Endothelial cell of umbilical vein (primary cell): ENCODE measurements at regions not wholly inside any gene's neighbourhood (a gene's known extent, or its start where the extent isn't known, plus 50 kb on each side); places are given as distances from the start of the nearest gene placed in this dataset.

Experiments used
- BruUV-seq: library from RNA; stranded (reverse); fragments of 400-500 nt; replicated peaks from 2 replicates; lab custom pipeline; 2021; lab: Mats Ljungman, UMichigan
- CTCF ChIA-PET: fragments of 300-600, 350-600 bp; sonication (Branson Sonifier 250); formaldehyde crosslinking; loops from one replicate; lab custom pipeline; 2021; ENCODE audit warnings: antibody characterized with exemption, inconsistent platforms; lab: Charles Lee
- POLR2A ChIA-PET: fragments of 300-600, 350-600 bp; sonication (Branson Sonifier 250); formaldehyde crosslinking; loops from one replicate; lab custom pipeline; 2021; ENCODE audit warnings: antibody characterized with exemption, inconsistent platforms; lab: Charles Lee
- DNase-seq: peaks from one replicate; pipeline ENCODE4 v3.0.0-alpha.2; 2011; ENCODE audit warnings: low read depth, low spot score
- FAIRE-seq: peaks from 2 replicates; lab custom pipeline; 2011; peaks lifted over from hg19 to GRCh38; lab: Jason Lieb, UNC
- H2AFZ ChIP-seq: 2 replicates; pipeline ENCODE4 v1.6.0; 2012; ENCODE audit warnings: low read depth, low read length, control low read depth, inconsistent platforms
- H3K27ac ChIP-seq: 2 replicates; pipeline ENCODE4 v1.5.1; 2011; ENCODE audit warnings: low read depth, mild to moderate bottlenecking, control low read depth, low read length, moderate library complexity; ENCODE audit not compliant: insufficient read depth
- H3K27me3 ChIP-seq, 2 experiments: 2 replicates each; pipeline versions ENCODE4 v1.6.0 to v1.6.1; 2011; ENCODE audit warnings: low read length in 2 of 2, mixed read lengths in 1 of 2; ENCODE audit not compliant: control insufficient read depth in 2 of 2, insufficient read depth in 2 of 2
- H3K36me3 ChIP-seq, 2 experiments: 2 replicates in 1 of 2; 3 replicates in 1 of 2; pipeline ENCODE4 v1.5.1; 2011; ENCODE audit warnings: low read length in 2 of 2, mild to moderate bottlenecking in 1 of 2, moderate library complexity in 1 of 2; ENCODE audit not compliant: control insufficient read depth in 2 of 2, insufficient read depth in 2 of 2; ENCODE audit errors: extremely low read depth in 1 of 2
- H3K4me1 ChIP-seq: 3 replicates; pipeline ENCODE4 v1.5.1; 2011; ENCODE audit warnings: mild to moderate bottlenecking, low read length; ENCODE audit not compliant: control insufficient read depth, insufficient read depth; ENCODE audit errors: extremely low read depth
- H3K4me2 ChIP-seq: 2 replicates; pipeline ENCODE4 v1.6.1; 2011; ENCODE audit warnings: low read length, control low read depth, mixed read lengths; ENCODE audit not compliant: insufficient read depth
- H3K4me3 ChIP-seq, 3 experiments: fragments of 200-600 bp in 1 of 3; sonication (generic), shearing (Covaris generic) in 1 of 3; replicated peaks in 1 of 3; 2 replicates each; pipeline ENCODE4 v1.5.1; 2011 to 2016; ENCODE audit warnings: control low read depth in 3 of 3, low read length in 3 of 3, mild to moderate bottlenecking in 2 of 3, inconsistent platforms in 1 of 3, low read depth in 1 of 3, moderate library complexity in 1 of 3; ENCODE audit not compliant: insufficient read depth in 1 of 3
- H3K79me2 ChIP-seq: 2 replicates; pipeline ENCODE4 v1.6.0; 2012; ENCODE audit warnings: low read length, inconsistent platforms; ENCODE audit not compliant: control insufficient read depth, insufficient read depth
- H3K9ac ChIP-seq: replicated peaks from 2 replicates; pipeline ENCODE3; 2011; ENCODE audit warnings: low read length, control low read depth; ENCODE audit not compliant: insufficient read depth; ENCODE audit errors: extremely low read depth
- H3K9me1 ChIP-seq: replicated peaks from 3 replicates; pipeline ENCODE4 v1.6.0; 2011; ENCODE audit warnings: mild to moderate bottlenecking, low read length; ENCODE audit not compliant: control insufficient read depth, insufficient read depth; ENCODE audit errors: extremely low read depth
- H3K9me3 ChIP-seq: replicated peaks from 2 replicates; pipeline ENCODE4 v1.5.1; 2012; ENCODE audit warnings: low read length, inconsistent platforms; ENCODE audit not compliant: control insufficient read depth, insufficient read depth
- H4K20me1 ChIP-seq: replicated peaks from 2 replicates; pipeline ENCODE3; 2011; ENCODE audit warnings: mild to moderate bottlenecking, low read length; ENCODE audit not compliant: control insufficient read depth, insufficient read depth; ENCODE audit errors: extremely low read depth
- EZH2 ChIP-seq: IDR thresholded peaks from 2 replicates; pipeline ENCODE4 v1.6.1; 2012; ENCODE audit warnings: borderline replicate concordance, low read depth, mild to moderate bottlenecking, moderate library complexity, low read length, inconsistent platforms; ENCODE audit not compliant: severe bottlenecking
- FOS ChIP-seq: IDR thresholded peaks from 2 replicates; pipeline ENCODE4 v1.6.1; 2011; ENCODE audit warnings: mild to moderate bottlenecking, low read length, moderate library complexity, borderline replicate concordance; ENCODE audit not compliant: insufficient read depth
- GATA2 ChIP-seq: IDR thresholded peaks from 2 replicates; pipeline ENCODE4 v1.7.0; 2011; ENCODE audit warnings: low read depth, mild to moderate bottlenecking, moderate library complexity, mixed read lengths, low read length; ENCODE audit not compliant: insufficient read length, insufficient read depth
- JUN ChIP-seq: IDR thresholded peaks from 2 replicates; pipeline ENCODE4 v1.6.1; 2011; ENCODE audit warnings: borderline replicate concordance, low read depth; ENCODE audit not compliant: insufficient read length, insufficient read depth
- MYC ChIP-seq: IDR thresholded peaks from one replicate; pipeline ENCODE4 v1.6.1; 2011; ENCODE audit warnings: mild to moderate bottlenecking, low read depth, low read length
- POLR2A ChIP-seq: IDR thresholded peaks from 2 replicates; pipeline ENCODE4 v1.6.1; 2012; ENCODE audit warnings: low read depth, mild to moderate bottlenecking, control low read depth, low read length
- POLR2AphosphoS5 ChIP-seq: IDR thresholded peaks from 2 replicates; pipeline ENCODE4 v1.6.1; 2012; ENCODE audit warnings: low read depth, mild to moderate bottlenecking, control low read depth, low read length, moderate library complexity; ENCODE audit not compliant: insufficient read depth
- dilution Hi-C: fragments of 300-500 bp; cut with MboI; formaldehyde crosslinking; loops from one replicate; pipeline ENCODE4 v1.15.0; 2019; ENCODE audit warnings: low sequenced_read_pairs; ENCODE audit not compliant: extremely low pct_ligation_motif_present
- intact Hi-C: fragments of 100-400 bp; cut with micrococcal nuclease; formaldehyde crosslinking; loops from one replicate; pipeline ENCODE4 v1.10.0; 2022
- TF ChIP-seq, protein P1 (sequence below): IDR thresholded peaks from 2 replicates; pipeline ENCODE4 v1.6.1; 2011; ENCODE audit not compliant: insufficient read depth, insufficient read length
- TF ChIP-seq, protein P2 (sequence below), 2 donors: IDR thresholded peaks; 1 replicate in 1 of 2; 2 replicates in 1 of 2; pipeline ENCODE4 v1.5.1; 2011; ENCODE audit warnings: low read length in 2 of 2, mild to moderate bottlenecking in 2 of 2, moderate library complexity in 2 of 2, control low read depth in 1 of 2, inconsistent platforms in 1 of 2, low read depth in 1 of 2; ENCODE audit not compliant: insufficient read depth in 1 of 2; ENCODE audit errors: extremely low read depth in 1 of 2

DNA sequence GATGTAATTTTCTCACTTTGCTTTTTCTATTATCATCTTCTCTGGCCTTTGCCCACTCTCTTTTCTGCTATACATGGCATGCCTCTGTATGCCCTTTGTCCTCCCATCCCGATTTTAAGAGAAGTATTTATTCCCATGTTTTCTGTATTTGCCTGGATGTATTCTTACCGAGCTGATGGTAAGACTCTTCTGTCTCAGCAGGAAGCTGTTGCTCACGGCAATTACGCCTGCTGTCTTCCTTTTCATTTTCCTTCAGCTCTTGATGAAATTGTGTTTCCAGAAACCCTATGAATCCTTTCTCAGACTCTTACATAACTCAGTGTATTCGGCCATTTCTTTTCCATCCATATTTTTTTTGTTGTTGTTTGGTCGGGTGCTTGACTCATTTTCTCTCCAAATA, 121.6 kb downstream of the SP3 start:
- no TSS peak for BruUV-seq
- dilution Hi-C loops: no loop called here
- H3K9ac ChIP-seq: no peak overlapping the region
- POLR2A ChIA-PET: no interaction called here
- DNase-seq (no peak), FAIRE-seq (no peak)
- no peaks in the 10 kb centered on the region for H3K4me1 ChIP-seq
- no peak overlapping the region for H3K4me3 ChIP-seq
- TF ChIP-seq, protein P1, sequence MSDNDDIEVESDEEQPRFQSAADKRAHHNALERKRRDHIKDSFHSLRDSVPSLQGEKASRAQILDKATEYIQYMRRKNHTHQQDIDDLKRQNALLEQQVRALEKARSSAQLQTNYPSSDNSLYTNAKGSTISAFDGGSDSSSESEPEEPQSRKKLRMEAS: no peak
- TF ChIP-seq MYC: no peak
- no peaks in the 10 kb centered on the region for H3K9me1 ChIP-seq
- no peaks in the 10 kb centered on the region for H3K36me3 ChIP-seq
- H2AFZ ChIP-seq: no peak overlapping the region
- no peaks in the 10 kb centered on the region for H4K20me1 ChIP-seq
- no peak overlapping the region for H3K27ac ChIP-seq
- no peaks in the 10 kb centered on the region for H3K9me3 ChIP-seq
- intact Hi-C loops: no loop called here
- H3K79me2 ChIP-seq: no peaks in the 10 kb centered on the region
- H3K4me2 ChIP-seq: no peak overlapping the region
- peaks cover 6 to 13% of the 10 kb centered on the region in 2 experiments for H3K27me3 ChIP-seq
- CTCF ChIA-PET: no interaction called here

GRCh38 chr2:173851141-173851641, 114.0 kb downstream of the SP3 start:
- ChIA-PET POLR2A (no interaction called here), CTCF (no interaction called here)
- H3K27me3 ChIP-seq: peaks cover 2 to 4% of the 10 kb centered on the region in 2 experiments
- no peaks in the 10 kb centered on the region for H3K9me1 ChIP-seq
- TF ChIP-seq, protein P2, sequence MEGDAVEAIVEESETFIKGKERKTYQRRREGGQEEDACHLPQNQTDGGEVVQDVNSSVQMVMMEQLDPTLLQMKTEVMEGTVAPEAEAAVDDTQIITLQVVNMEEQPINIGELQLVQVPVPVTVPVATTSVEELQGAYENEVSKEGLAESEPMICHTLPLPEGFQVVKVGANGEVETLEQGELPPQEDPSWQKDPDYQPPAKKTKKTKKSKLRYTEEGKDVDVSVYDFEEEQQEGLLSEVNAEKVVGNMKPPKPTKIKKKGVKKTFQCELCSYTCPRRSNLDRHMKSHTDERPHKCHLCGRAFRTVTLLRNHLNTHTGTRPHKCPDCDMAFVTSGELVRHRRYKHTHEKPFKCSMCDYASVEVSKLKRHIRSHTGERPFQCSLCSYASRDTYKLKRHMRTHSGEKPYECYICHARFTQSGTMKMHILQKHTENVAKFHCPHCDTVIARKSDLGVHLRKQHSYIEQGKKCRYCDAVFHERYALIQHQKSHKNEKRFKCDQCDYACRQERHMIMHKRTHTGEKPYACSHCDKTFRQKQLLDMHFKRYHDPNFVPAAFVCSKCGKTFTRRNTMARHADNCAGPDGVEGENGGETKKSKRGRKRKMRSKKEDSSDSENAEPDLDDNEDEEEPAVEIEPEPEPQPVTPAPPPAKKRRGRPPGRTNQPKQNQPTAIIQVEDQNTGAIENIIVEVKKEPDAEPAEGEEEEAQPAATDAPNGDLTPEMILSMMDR (IDR thresholded peaks at IDR 0.05; ENCODE audit: extremely low read depth in 1 of 2, insufficient read depth in 1 of 2, low read depth in 1 of 2, low read length in 2 of 2): no peak
- TF ChIP-seq POLR2AphosphoS5: no peak
- no peak for TF ChIP-seq POLR2A
- TF ChIP-seq JUN: no peak
- no peak for TF ChIP-seq FOS
- no peak for TF ChIP-seq GATA2
- TF ChIP-seq, protein P1: no peak
- no peak for TF ChIP-seq EZH2
- TF ChIP-seq MYC: no peak
- BruUV-seq: no TSS peak
- dilution Hi-C loops (no loop called here), intact Hi-C loops (no loop called here)
- H3K9me3 ChIP-seq: no peaks in the 10 kb centered on the region
- no peak overlapping the region for H2AFZ ChIP-seq
- H3K9ac ChIP-seq: no peak overlapping the region
- no peak overlapping the region for H3K4me3 ChIP-seq
- no peaks in the 10 kb centered on the region for H4K20me1 ChIP-seq
- no peaks in the 10 kb centered on the region for H3K36me3 ChIP-seq
- H3K27ac ChIP-seq: no peak overlapping the region
- H3K4me2 ChIP-seq: no peak overlapping the region
- H3K4me1 ChIP-seq: no peaks in the 10 kb centered on the region
- no peak for DNase-seq
- H3K79me2 ChIP-seq: no peaks in the 10 kb centered on the region
- no peak for FAIRE-seq
